HG02870 (cell line): ENCODE measurements at regions not wholly inside any gene's neighbourhood (a gene's known extent, or its start where the extent isn't known, plus 50 kb on each side); places are given as distances from the start of the nearest gene placed in this dataset.
A peak's percentile ranks its signal among the peaks of the same experiment; 100 is the strongest.

ENCODE experiments used
- ATAC-seq: cut with Tn5 transposase; IDR thresholded peaks from one replicate; pipeline ENCODE4 v1.9.1; 2021; ENCODE audit warnings: mild to moderate bottlenecking, moderate library complexity; ENCODE audit not compliant: unreplicated experiment

DNA sequence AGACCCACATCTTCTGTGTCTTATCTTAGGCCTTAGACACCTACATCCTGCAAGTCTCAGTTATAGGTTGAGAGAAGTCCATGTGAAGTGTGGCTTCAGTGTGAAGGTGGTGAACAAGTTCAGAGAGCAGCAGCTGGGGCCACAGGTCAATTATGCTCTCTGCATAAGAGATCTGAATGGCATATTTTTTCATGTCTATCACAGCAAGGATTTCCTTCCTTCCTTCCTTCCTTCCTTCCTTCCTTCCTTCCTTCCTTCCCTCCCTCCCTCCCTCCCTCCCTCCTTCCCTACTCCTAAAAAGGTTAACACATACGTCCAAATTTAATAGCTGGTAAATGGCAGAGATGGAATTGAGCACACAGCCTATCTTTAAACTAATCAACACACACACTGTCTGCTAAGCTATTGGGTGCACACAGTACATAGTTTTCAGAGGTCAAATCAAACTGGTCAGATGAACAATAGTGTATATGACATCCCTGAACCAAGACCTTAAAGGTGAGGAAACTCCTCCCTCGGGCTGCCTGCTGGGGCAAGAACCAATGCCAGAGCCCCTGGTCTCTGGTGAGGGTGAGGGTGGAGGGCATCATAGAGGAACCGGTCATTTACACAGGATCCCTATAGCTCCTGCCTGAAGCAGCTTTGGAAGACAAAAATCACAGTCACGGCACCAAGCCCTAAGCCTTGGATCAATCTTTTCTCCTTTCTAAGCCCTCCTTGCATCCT is 240.9 kb downstream of the ICOS start:
- ATAC-seq: peak; percentile 24

DNA sequence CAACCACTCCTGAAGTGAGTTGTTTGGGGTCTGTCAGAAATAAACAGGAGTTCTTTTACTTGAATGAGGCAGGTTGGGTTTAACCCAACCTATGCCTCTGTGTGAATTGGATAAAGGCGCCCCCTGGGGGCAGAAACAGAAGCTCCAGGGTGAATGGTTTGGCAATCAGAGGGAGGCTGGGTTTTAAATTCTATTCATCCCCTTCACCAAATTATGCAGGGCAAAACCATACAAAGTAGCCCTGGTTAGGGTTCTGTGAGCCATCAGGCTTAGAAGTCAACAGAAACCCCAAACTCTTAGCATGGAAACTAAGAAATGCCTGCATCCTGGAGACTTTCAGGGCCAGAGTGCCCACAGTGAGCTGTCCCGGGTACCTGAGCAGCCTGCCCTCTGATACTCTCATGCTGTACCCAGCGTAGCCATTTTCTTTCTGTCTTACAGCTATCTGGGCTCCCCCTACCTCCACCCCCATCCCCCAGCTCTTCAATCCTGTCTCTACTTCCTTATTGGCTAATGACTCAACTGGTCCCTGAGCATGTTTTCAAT is 241.5 kb downstream of the ICOS start:
- ATAC-seq: peak; percentile 71

DNA sequence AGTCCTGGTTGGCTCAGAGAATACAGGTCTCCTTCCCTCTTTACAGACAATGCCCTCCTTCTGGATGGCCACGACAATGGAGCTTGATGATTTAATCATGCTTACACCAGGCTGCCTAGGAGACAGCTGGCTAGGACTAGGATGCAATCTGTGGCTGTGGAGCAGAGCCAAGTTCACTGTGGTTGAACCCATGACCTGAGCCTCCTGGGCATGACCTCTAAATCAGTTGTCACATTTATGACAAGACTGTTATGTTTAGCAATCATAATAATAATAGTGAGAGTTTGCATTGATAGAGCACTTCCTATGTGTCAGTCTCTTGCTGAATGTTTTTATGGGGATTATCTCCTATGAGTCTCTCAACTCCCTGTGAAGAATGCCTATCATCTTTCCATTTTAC is 244.1 kb downstream of the ICOS start:
- no peak for ATAC-seq

DNA sequence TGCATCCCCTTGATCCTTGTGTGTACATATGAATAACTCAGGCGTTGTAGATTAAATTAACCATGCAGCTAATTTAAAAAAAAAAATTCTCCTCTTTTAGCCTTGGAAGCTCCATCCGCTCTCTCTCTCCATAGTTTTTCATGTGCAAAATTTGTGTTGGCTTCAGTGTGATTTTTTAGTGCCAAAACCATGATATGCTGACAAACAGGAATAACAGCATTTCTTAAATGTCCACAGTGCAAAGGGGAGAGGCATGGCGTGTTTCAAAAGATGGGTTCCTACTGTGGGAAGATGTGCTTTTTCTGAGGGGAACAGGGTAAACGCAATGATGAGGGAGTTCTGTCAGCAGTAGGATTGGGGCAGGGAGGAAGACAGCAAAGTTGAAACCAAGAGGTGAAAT is 247.0 kb downstream of the ICOS start:
- no peak for ATAC-seq

DNA sequence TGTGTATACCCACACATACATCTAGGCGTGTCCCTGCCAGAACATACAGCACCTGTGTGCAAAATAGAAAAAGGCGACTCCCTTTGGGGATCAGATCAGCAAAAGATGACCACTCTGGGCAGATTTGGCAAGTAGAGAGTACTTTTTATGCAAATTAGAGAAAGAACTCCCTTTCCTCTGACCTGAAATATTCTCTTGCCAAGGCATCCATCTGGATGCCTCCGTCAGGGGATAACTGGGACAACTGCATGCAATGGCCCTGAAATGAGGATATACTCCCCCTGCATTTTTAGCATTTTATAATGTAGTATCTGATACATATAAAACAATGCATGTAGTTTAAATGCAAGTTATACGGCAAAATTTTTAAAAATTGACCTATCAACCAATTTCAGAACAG is 247.7 kb downstream of the ICOS start:
- ATAC-seq: no peak

DNA sequence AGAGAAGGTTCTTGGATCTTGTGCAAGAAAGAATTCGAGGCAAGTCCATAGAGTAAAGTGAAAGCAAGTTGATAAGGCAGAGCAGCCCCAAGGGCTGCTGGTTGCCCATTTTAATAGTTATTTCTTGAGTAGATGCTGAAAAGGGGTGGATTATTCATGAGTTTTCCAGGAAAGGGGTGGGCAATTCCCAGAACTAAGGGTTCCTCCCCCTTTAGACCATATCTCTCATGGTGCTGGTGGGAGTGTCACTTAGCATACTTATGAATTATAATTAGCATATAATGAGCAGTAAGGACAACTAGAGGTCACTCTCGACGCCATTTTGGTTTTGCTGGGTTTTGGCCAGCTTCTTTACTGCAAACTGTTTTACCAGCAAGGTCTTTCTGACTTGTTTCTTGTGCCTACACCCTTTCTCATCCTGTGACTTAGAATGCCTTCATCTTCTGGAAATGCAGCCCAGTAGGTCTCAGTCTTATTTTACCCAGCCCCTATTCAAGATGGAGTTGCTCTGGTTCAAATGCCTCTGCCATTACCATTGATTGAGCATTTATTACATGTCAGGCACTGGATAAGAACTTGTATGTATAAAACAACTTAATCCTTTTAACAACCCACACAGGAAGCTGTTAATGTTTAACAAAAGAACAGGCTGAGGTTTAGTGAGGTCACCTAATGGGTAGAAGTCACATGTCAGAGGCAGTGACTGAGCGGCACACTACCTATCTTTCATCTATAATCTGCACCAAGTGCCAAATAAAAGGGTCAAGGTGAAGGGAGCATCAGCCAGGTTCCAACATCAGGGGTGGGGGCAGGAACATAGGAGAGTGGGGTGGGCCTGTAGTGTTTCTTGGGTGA is 250.9 kb downstream of the ICOS start:
- no peak for ATAC-seq

DNA sequence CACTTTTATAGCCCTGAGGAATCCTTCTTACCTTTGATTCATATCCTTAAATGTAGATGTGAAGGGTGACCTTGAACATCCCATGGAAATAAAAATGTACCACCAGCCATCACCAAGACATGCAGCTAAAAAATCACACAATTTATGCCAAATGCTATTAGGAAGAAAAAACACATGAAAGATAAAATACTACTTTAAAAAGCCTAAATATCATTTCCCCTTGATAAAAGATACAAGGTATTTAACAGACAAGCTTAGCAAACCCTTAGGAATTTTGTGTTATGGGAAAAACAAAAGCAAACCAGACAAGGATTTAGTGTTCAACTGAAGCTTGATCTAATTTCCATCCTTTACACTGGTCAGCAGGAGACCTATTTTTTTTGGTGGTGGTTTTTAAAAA is 255.0 kb downstream of the ICOS start:
- no peak for ATAC-seq

DNA sequence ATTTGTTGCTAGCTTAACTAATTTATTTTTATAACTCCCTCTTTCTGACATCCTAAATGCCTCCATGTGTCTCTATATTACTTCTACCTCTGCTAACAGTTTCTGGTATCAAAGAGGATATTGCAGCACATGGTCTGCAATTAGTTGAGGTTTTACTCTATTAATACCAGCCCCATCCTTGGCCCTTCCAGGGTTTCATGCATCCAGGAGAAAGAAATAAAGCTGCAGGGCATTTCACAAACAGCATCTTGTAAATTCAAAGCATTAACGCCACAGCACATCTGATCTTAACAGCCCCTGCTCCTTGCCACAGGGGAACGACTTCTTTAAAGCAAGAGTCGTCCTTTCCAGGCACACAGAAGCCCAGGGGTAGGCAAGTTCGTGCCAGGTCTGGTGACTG is 258.9 kb downstream of the ICOS start:
- ATAC-seq: no peak

DNA sequence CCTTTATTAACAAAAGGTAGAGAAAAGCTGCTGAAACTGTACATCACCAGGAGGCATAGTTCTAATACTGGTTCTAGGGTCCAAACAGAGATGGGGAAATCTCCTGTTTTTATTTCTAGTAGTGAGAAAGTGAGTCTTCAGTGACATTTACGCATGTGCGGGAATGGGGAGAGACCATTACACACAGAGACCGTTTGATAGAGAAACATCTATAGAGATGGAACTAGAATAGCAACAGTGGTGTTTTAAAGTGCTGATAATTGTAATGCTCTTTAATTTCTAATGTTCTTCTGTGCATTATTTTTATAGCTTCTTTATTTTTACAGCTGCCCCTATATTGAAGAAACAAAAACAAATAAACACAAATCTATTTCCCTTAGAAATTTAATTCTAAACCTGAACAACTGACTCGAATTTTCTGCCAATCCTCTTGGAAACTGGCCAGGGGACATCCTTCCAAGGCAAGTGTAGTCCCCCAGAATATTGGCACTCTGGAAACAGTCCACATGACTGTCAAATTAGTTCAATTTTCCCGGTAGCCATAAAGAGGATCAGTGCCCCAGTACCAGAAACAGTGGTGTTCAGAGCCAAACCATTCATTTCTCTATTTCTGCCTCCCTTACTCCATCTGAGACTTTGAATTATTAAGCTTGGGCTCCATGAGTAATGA is 260.9 kb downstream of the ICOS start:
- ATAC-seq: no peak

DNA sequence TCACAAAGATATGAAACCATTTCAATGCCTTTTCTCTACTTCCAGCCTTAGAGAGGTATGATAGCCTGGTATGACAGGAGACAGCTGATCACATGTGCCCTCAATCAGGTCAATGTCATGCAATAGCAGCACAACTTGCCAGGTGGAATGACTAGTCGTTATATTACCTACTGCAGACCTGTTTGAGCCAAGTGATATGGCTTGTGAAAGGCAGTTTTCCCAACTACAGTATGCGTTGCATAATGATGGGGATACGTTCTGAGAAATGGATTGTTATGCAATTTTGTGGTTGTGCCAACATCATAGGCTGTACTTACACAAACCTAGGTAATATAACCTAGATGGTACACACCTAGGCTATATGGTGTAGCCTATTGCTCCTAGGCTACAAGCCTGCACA is 262.8 kb downstream of the ICOS start:
- ATAC-seq: no peak

DNA sequence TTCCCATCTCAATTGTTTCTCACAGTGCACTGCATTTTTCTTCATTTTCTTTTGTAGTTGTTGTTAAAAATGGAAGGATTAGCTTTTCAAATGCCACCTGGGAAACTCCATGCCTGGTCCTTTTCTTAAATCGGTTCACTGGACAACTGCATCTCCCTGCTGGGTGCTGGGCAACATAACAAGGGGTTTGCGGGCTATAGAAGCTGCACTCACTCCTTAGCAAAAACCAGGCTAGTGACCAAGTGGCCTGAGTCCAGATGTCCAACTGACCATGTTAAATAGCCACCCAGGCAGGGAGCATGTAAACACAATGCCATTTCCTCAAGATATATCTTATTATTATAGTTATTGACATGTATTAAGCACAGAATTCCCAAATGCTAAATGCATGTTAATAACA is 264.9 kb downstream of the ICOS start:
- ATAC-seq: no peak

DNA sequence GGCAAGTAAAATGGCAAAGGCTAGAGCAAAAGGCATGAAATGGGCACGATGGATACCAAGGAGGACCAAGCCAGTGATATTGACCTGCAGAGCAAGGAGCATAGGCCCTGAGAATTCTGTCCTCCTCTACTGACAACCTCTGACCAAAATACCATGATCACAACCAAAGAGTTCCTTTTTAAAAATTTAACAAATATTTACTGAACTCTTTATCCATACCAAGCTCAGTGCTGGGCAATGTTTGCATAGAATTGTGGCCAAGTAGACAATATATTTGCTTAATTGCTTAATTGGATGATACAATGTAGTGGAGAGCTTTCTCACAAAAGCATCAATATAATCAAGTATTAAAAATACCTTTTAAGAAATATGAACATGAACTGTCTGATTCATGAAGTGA is 265.7 kb downstream of the ICOS start:
- no peak for ATAC-seq

DNA sequence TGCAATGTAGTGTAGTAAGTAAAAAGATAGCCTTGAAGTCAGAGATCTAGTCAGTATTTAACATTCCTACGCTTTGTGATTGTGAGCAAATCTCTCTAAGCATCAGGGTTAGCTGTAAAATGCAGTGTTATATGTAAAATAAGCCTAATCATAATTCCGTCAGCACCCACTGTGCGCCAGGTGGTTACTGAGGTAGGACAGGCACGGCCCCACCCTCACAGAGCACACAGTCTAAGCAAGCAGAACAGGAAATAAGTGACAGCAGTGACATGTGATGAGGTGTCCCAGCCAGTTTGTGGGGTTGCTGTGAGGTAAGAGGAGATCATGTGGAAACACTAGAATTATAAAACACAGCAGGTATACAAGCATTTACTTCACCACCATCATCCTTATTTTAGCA is 267.1 kb downstream of the ICOS start:
- ATAC-seq: no peak

DNA sequence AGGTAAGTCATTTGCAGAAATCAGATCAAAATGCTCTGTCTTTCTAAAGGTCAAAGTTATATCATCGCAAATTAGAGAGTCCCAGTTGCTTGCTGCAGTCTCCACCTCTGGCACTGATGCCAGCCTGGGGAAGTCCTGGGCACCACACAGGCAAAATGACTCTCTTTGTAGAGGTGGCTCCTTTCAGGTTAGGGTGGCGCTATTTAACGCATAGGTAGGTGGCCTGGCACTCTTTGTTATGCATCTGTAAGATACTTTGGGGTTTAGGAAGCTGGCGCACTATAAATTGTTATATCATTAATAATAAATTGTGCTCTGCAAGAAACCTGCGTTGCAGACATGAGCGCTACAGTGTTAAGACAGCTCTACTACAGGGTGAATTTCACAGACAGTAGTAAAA is 268.5 kb downstream of the ICOS start:
- ATAC-seq: no peak

DNA sequence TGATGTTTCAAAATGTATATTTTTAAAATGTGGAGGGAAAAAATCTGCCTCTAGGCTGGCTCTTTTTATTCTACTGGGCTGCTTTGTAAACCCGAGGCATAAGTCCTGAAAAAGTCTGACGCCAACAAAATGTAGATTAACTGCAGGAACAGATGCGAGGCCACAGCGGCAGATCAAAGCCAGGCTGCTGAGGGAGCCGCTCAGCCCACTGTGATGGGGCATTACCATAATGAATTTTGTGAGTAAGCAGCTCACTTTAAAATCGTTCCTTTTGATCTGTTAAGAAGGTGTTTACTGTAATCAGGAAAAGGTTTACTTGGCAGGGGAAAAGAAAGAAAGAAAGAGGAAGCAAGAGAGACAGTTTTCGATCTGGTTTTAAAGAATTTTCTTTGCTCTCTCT is 269.0 kb downstream of the ICOS start:
- no peak for ATAC-seq

DNA sequence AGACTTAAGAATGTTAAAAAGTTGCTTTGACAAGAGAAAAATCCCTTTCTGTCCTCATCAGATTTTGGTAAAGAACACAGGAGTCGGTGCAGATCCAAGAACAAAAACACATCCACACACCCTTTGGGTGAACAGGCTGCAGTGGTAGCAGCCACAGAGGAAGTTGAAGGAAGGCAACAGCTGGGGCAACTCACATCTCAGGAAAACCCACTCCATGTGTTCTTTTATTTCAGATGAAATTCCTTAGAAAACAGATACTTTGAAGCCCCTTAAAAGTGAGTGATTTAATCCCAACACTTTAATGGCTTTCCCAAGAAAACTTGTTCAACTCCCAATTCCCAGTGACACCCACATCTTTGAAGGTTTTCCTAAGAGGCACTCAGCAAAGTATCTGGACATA is 271.3 kb downstream of the ICOS start:
- no peak for ATAC-seq

DNA sequence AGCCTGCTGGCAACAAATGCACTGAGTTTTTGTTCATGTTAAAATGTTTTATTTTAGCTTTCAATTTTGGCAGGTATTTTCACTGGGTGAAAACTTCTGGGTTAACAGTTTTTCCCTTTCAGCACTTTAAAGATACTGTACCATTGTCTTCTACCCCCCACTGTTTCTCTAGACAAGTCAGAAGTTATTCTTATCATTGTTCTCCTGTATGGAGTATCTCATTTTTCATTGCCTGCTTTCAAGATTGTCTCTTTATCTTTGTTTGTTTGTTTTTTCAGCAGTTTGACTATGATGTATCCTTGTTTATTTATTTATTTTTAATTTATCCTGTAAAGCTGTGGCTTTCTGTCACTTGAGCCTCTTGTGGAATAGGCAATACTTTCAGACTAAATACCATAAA is 277.0 kb downstream of the ICOS start:
- ATAC-seq: no peak

DNA sequence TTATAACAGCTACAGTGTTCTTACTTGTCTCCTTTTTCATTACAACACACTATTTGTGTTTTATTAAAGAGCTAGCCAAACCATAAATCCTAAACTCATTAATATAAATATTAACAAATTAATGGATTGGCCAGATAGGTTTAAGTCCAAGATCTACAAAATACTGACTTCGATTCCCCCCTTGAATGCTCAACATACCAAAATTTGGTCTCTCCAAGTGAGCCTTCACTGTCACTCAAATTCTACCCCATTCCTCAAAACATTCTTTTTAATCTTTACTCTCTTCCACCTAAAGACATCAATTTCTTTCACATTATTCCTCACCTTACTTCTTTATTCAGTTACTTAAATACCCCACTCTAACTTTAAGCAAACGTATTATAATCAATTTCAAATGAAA is 281.5 kb downstream of the ICOS start:
- ATAC-seq: no peak

DNA sequence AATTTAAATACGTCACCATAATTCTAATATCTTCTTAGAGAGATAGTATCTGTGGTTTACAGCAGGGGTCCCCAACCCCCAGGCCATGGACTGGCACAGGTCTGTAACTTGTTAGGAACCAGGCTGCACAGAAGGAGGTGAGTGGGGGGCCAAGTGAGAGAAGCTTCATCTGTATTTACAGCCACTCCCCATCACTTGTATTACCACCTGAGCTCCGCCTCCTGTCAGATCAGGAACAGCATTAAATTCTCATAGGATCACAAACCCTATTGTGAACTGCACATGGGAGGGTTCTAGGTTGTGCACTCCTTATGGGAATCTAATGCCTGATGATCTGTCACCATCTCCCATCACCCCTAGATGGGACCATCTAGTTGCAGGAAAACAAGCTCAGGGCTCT is 282.6 kb downstream of the ICOS start:
- no peak for ATAC-seq

DNA sequence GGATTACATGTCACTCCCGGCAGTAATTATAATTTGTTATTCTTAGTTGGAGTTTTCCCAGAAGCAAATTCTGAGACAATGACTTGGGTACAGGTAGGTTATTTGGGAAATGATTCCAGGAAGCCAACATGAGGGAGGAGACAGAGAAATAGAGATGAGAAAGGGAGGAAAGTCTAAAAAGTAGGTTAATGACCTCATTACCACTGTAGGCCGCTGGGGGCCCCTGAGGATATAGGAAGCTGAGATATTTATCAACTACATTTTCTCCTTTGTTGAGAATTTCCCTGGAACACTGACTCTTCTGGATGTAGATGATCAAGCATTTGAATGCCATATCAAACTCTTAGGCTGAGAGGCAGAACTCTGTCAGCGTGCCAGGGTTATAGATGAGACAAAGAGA is 284.3 kb downstream of the ICOS start:
- ATAC-seq: no peak

DNA sequence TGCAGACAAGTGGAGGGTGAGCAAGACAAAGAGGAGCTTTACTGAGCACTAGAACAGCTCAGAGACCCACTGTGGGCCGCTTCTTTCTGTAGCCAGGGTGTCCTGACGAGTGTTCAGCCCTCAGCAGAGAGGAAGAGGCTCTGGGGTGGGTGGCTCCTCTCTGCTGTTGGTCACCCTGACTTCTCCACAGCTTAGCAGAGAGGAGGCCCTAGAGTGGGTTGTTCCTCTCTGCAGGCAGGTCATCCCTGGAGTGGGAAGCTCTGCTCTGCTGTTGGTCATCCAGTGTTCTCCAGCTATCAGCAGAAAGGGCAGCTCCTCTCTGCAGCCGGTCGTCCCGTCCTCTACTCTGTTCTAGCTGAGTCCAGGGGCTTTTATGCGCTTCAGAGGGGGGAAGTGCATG is 286.5 kb downstream of the ICOS start:
- no peak for ATAC-seq

DNA sequence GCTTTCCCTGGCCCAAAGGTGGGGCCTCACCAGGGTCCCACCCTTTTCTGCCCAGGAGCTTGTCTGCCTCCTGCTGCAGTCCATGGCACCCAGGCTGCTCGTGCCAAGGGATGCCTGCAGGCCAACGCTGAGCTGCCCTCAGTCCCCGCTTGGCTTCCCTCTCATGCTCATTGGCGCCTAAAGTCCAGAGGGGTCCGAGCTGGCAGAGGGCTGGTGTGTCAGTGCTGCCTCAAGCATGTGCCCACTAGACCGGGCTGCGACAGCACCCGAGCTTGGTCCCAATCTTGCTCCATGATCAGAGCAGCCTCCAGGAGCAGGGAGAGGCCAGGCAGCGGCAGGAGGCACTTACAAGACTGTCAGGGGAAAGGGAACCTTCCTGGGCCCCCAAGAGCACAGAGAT is 287.0 kb downstream of the ICOS start:
- no peak for ATAC-seq
